Right forelimb (tissue), 1 donor: ENCODE measurements at regions not wholly inside any gene's neighbourhood (a gene's known extent, or its start where the extent isn't known, plus 50 kb on each side); places are given as distances from the start of the nearest gene placed in this dataset.
A peak's percentile ranks its signal among the peaks of the same experiment; 100 is the strongest.

ENCODE experiments used
- DNase-seq: peaks from one replicate; pipeline ENCODE4 v3.0.0-alpha.2; 2018

GRCh38 chr12:89181271-89181920 lies 170.9 kb downstream of the DUSP6 start:
- no peak for DNase-seq

GRCh38 chr12:89180496-89180895 lies 171.8 kb downstream of the DUSP6 start:
- no peak for DNase-seq

- DNase-seq: no peak
These were observed 172.3 kb downstream of the DUSP6 start for GRCh38 chr12:89179983-89180382.

- DNase-seq: no peak
These were observed 173.1 kb downstream of the DUSP6 start for GRCh38 chr12:89179245-89179644.

GRCh38 chr12:89177802-89178395 lies 174.4 kb downstream of the DUSP6 start:
- no peak for DNase-seq

- DNase-seq: no peak
These were observed 175.6 kb downstream of the DUSP6 start for GRCh38 chr12:89176676-89177075.

- no peak for DNase-seq
These were observed 178.6 kb downstream of the DUSP6 start for GRCh38 chr12:89173678-89174077.

- no peak for DNase-seq
These were observed 179.2 kb downstream of the DUSP6 start for GRCh38 chr12:89173096-89173495.

GRCh38 chr12:89172224-89172623 lies 180.1 kb downstream of the DUSP6 start:
- DNase-seq: no peak

GRCh38 chr12:89169321-89169720 lies 183.0 kb downstream of the DUSP6 start:
- DNase-seq: no peak

- DNase-seq: no peak
These were observed 184.3 kb downstream of the DUSP6 start for GRCh38 chr12:89167986-89168385.

- DNase-seq: no peak
These were observed 185.8 kb downstream of the DUSP6 start for GRCh38 chr12:89166525-89166934.

GRCh38 chr12:89166121-89166520 lies 186.2 kb downstream of the DUSP6 start:
- DNase-seq: no peak

- no peak for DNase-seq
These were observed 186.6 kb downstream of the DUSP6 start for GRCh38 chr12:89165703-89166102.

GRCh38 chr12:89163918-89164317 lies 188.4 kb downstream of the DUSP6 start:
- DNase-seq: no peak

GRCh38 chr12:89162589-89163261 lies 189.6 kb downstream of the DUSP6 start:
- DNase-seq: no peak

GRCh38 chr12:89161557-89161956 lies 190.7 kb downstream of the DUSP6 start:
- DNase-seq: no peak

GRCh38 chr12:89160716-89161123 lies 191.6 kb downstream of the DUSP6 start:
- peak; percentile 43 for DNase-seq

GRCh38 chr12:89157413-89157812 lies 194.9 kb downstream of the DUSP6 start:
- DNase-seq: no peak

GRCh38 chr12:89156862-89157262 lies 195.4 kb downstream of the DUSP6 start:
- DNase-seq: no peak

- DNase-seq: no peak
These were observed 196.0 kb downstream of the DUSP6 start for GRCh38 chr12:89156340-89156739.

GRCh38 chr12:89155826-89156225 lies 196.5 kb downstream of the DUSP6 start:
- no peak for DNase-seq

GRCh38 chr12:89154743-89155499 lies 197.4 kb downstream of the DUSP6 start:
- DNase-seq: no peak

- DNase-seq: no peak
These were observed 199.0 kb downstream of the DUSP6 start for GRCh38 chr12:89153341-89153740.
